OCI-LY1 (cell line): ENCODE measurements at regions not wholly inside any gene's neighbourhood (a gene's known extent, or its start where the extent isn't known, plus 50 kb on each side); places are given as distances from the start of the nearest gene placed in this dataset.

Experiments
- H2AFZ ChIP-seq: fragments of 200-600 bp; sonication (generic), shearing (Covaris generic); 2 replicates; pipeline ENCODE4 v1.6.0; 2014; ENCODE audit warnings: antibody characterized with exemption, mild to moderate bottlenecking, low read length
- H3F3A ChIP-seq: fragments of 200-600 bp; sonication (generic), shearing (Covaris generic); 2 replicates; pipeline ENCODE4 v1.6.0; 2014; ENCODE audit warnings: mild to moderate bottlenecking, antibody characterized with exemption, low read length, moderate library complexity; ENCODE audit not compliant: insufficient read depth
- H3K27ac ChIP-seq: fragments of 200-600 bp; sonication (generic); 2 replicates; pipeline ENCODE4 v1.5.1; 2014; ENCODE audit warnings: low read length, mixed run types, mild to moderate bottlenecking, low read depth; ENCODE audit not compliant: poor library complexity, severe bottlenecking
- H3K27me3 ChIP-seq: fragments of 200-600 bp; sonication (generic); 2 replicates; pipeline ENCODE4 v1.6.0; 2014; ENCODE audit warnings: antibody characterized with exemption, mild to moderate bottlenecking, low read length, moderate library complexity; ENCODE audit not compliant: insufficient read depth
- H3K36me3 ChIP-seq: fragments of 200-600 bp; sonication (generic); 2 replicates; pipeline ENCODE4 v1.6.1; 2014; ENCODE audit warnings: mild to moderate bottlenecking, antibody characterized with exemption, low read length, moderate library complexity, mixed read lengths; ENCODE audit not compliant: insufficient read depth
- H3K4me1 ChIP-seq: fragments of 200-600 bp; sonication (generic); 2 replicates; pipeline ENCODE4 v1.5.1; 2014; ENCODE audit warnings: mild to moderate bottlenecking, low read length, moderate library complexity; ENCODE audit not compliant: insufficient read depth, severe bottlenecking
- H3K4me2 ChIP-seq: fragments of 200-600 bp; sonication (generic), shearing (Covaris generic); 2 replicates; pipeline ENCODE4 v1.6.1; 2014; ENCODE audit warnings: low read length
- H3K4me3 ChIP-seq: fragments of 200-600 bp; sonication (generic); 2 replicates; pipeline ENCODE4 v1.5.1; 2014; ENCODE audit warnings: low read length, low read depth, mild to moderate bottlenecking, mixed read lengths; ENCODE audit not compliant: poor library complexity, severe bottlenecking
- H3K79me2 ChIP-seq: fragments of 200-600 bp; shearing (Covaris generic); 2 replicates; pipeline ENCODE4 v1.6.1; 2016; ENCODE audit warnings: mixed run types, low read length, mixed read lengths; ENCODE audit not compliant: insufficient read depth
- H3K9ac ChIP-seq: fragments of 200-600 bp; sonication (generic), shearing (Covaris generic); 2 replicates; pipeline ENCODE4 v1.6.1; 2014; ENCODE audit warnings: mild to moderate bottlenecking, low read length, mixed read lengths
- H3K9me2 ChIP-seq: fragments of 200-600 bp; sonication (generic), shearing (Covaris generic); 2 replicates; pipeline ENCODE4 v1.6.1; 2014; ENCODE audit warnings: low read depth, mild to moderate bottlenecking, low read length, mixed read lengths
- H3K9me3 ChIP-seq: fragments of 200-600 bp; shearing (Covaris generic); 2 replicates; pipeline ENCODE4 v1.6.1; 2014; ENCODE audit warnings: low read length, mixed read lengths
- H4K20me1 ChIP-seq: fragments of 200-600 bp; sonication (generic), shearing (Covaris generic); 2 replicates; pipeline ENCODE4 v1.6.0; 2016; ENCODE audit warnings: mild to moderate bottlenecking, low read length; ENCODE audit not compliant: insufficient read depth
- EZH2 ChIP-seq: fragments of 200-600 bp; sonication (generic), shearing (Covaris generic); IDR thresholded peaks from 2 replicates; pipeline ENCODE4 v1.8.0; 2017; ENCODE audit warnings: borderline replicate concordance, mixed run types, mild to moderate bottlenecking, antibody characterized with exemption, low read length, moderate library complexity, mixed read lengths
- TF ChIP-seq, protein P1 (sequence below): fragments of 200-600 bp; sonication (generic), shearing (Covaris generic); IDR thresholded peaks from 2 replicates; pipeline ENCODE4 v1.5.1; 2017; ENCODE audit warnings: mild to moderate bottlenecking, antibody characterized with exemption, low read length, moderate library complexity, mixed read lengths

GRCh38 chr18:57856128-57856527, 53.0 kb upstream of the ATP8B1 start:
- Histone ChIP-seq H3K36me3 (no peaks in the 10 kb centered on the region), H3K27me3 (no peaks in the 10 kb centered on the region), H3K4me3 (no peak overlapping the region), H3F3A (no peaks in the 10 kb centered on the region), H3K9ac (no peak overlapping the region), H4K20me1 (no peaks in the 10 kb centered on the region), H3K79me2 (no peaks in the 10 kb centered on the region), H3K4me2 (no peak overlapping the region), H3K9me2 (no peaks in the 10 kb centered on the region), H3K27ac (no peak overlapping the region), H3K9me3 (no peaks in the 10 kb centered on the region), H3K4me1 (no peaks in the 10 kb centered on the region), H2AFZ (no peak overlapping the region)
- TF ChIP-seq EZH2: no peak
- TF ChIP-seq, protein P1, sequence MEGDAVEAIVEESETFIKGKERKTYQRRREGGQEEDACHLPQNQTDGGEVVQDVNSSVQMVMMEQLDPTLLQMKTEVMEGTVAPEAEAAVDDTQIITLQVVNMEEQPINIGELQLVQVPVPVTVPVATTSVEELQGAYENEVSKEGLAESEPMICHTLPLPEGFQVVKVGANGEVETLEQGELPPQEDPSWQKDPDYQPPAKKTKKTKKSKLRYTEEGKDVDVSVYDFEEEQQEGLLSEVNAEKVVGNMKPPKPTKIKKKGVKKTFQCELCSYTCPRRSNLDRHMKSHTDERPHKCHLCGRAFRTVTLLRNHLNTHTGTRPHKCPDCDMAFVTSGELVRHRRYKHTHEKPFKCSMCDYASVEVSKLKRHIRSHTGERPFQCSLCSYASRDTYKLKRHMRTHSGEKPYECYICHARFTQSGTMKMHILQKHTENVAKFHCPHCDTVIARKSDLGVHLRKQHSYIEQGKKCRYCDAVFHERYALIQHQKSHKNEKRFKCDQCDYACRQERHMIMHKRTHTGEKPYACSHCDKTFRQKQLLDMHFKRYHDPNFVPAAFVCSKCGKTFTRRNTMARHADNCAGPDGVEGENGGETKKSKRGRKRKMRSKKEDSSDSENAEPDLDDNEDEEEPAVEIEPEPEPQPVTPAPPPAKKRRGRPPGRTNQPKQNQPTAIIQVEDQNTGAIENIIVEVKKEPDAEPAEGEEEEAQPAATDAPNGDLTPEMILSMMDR: no peak

GRCh38 chr18:57855551-57855950, 52.4 kb upstream of the ATP8B1 start:
- no peaks in the 10 kb centered on the region for H3K36me3 ChIP-seq
- no peaks in the 10 kb centered on the region for H3F3A ChIP-seq
- H3K9me3 ChIP-seq: no peaks in the 10 kb centered on the region
- no peak overlapping the region for H3K4me3 ChIP-seq
- H3K27ac ChIP-seq: no peak overlapping the region
- no peaks in the 10 kb centered on the region for H3K79me2 ChIP-seq
- H3K9me2 ChIP-seq: no peaks in the 10 kb centered on the region
- TF ChIP-seq, protein P1: no peak
- no peak for TF ChIP-seq EZH2
- H2AFZ ChIP-seq: no peak overlapping the region
- no peak overlapping the region for H3K9ac ChIP-seq
- H3K4me2 ChIP-seq: no peak overlapping the region
- H4K20me1 ChIP-seq: no peaks in the 10 kb centered on the region
- no peaks in the 10 kb centered on the region for H3K27me3 ChIP-seq
- no peaks in the 10 kb centered on the region for H3K4me1 ChIP-seq

- Histone ChIP-seq H3K27me3 (no peaks in the 10 kb centered on the region), H3K4me3 (no peak overlapping the region), H3K9me2 (no peaks in the 10 kb centered on the region), H3K4me1 (no peaks in the 10 kb centered on the region), H3K27ac (no peak overlapping the region), H3F3A (no peaks in the 10 kb centered on the region), H3K9me3 (no peaks in the 10 kb centered on the region), H4K20me1 (no peaks in the 10 kb centered on the region), H3K9ac (no peak overlapping the region), H3K79me2 (no peaks in the 10 kb centered on the region), H3K4me2 (no peak overlapping the region), H3K36me3 (no peaks in the 10 kb centered on the region), H2AFZ (no peak overlapping the region)
- no peak for TF ChIP-seq EZH2
- TF ChIP-seq, protein P1: no peak
Measured at GRCh38 chr18:57854726-57855125, 51.6 kb upstream of the ATP8B1 start.
